Upper lobe of left lung (tissue), 6 donors: ENCODE measurements at regions not wholly inside any gene's neighbourhood (a gene's known extent, or its start where the extent isn't known, plus 50 kb on each side); places are given as distances from the start of the nearest gene placed in this dataset.

Experiments used
- ATAC-seq, 2 donors: fragments of 200-7000 bp; cut with Tn5 transposase; one replicate each; pipeline ENCODE4 v1.9.1; 2022; ENCODE audit warnings: mild to moderate bottlenecking in 2 of 2, moderate library complexity in 2 of 2; ENCODE audit not compliant: low FRiP score in 2 of 2
- DNase-seq, 2 donors: peaks; one replicate each; pipeline ENCODE4 v3.0.0-alpha.2; 2019 to 2020
- H3K27ac ChIP-seq, 4 donors: fragments of 200-600 bp; sonication (generic); one replicate each; pipeline ENCODE4 v1.5.1; 2016 to 2019
- H3K27me3 ChIP-seq, 4 donors: fragments of 200-600 bp; sonication (generic); one replicate each; pipeline ENCODE4 v1.5.1; 2017 to 2019
- H3K36me3 ChIP-seq, 4 donors: fragments of 200-600 bp; sonication (generic); one replicate each; pipeline ENCODE4 v1.5.1; 2016 to 2019
- H3K4me1 ChIP-seq, 4 donors: fragments of 200-600 bp; sonication (generic); one replicate each; pipeline ENCODE4 v1.5.1; 2018 to 2019
- H3K4me3 ChIP-seq, 4 donors: fragments of 200-600 bp; sonication (generic); one replicate each; pipeline ENCODE4 v1.5.1; 2017 to 2019; ENCODE audit warnings: mild to moderate bottlenecking in 2 of 4, moderate library complexity in 1 of 4
- H3K9me3 ChIP-seq, 4 donors: fragments of 200-600 bp; sonication (generic); one replicate each; pipeline ENCODE4 v1.5.1; 2018 to 2019
- EP300 ChIP-seq, 4 donors: sonication (generic); formaldehyde crosslinking; IDR thresholded peaks; one replicate each; pipeline ENCODE4 v1.5.1; 2017; ENCODE audit warnings: antibody characterized with exemption in 4 of 4, control low read depth in 2 of 4
- POLR2A ChIP-seq, 4 donors: fragments of 450-650 bp; IDR thresholded peaks; one replicate each; pipeline ENCODE4 v1.5.1; 2016 to 2017; ENCODE audit warnings: antibody characterized with exemption in 4 of 4, mild to moderate bottlenecking in 2 of 4
- POLR2AphosphoS5 ChIP-seq, 2 donors: sonication (generic); formaldehyde crosslinking; IDR thresholded peaks; one replicate each; pipeline ENCODE4 v1.5.1; 2017; ENCODE audit warnings: antibody characterized with exemption in 2 of 2
- WGBS, 2 donors: methylation state at CpG; one replicate each; pipeline ENCODE4 v1.1.5; 2017 to 2018; 5-methylcytosine and 5-hydroxymethylcytosine counted together
- TF ChIP-seq, protein P1 (sequence below), 6 experiments: fragments of 450-650 bp in 4 of 6; fragments of 200-600 bp in 2 of 6; sonication (generic) in 2 of 6; IDR thresholded peaks; one replicate each; pipeline ENCODE4 v1.5.1; 2016 to 2019; ENCODE audit warnings: antibody characterized with exemption in 6 of 6
- donor health status: DM: no; HTN: no; CAD: no; lungs with moderate emphysema.
- donor health status: DM: no; HTN: yes; CAD: no; lungs with severe emphysema.

DNA sequence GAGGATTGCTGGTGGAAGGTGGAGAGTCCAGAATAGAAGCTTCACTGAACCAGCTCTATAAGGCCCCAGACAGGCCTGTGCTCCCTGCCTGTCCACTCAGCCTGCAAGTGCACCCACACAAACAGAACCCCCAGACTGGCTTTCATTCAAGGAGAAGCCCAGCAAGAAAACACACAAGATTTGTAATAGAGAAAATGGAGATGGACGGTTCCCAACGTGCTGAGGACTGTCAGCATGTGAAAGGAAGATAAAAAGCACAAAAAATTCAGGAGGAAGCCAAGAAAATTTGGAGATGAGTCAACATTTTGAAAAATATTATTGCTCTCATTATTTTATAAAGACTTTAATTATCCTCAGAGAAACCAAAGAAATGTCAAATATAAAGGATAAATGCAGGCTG is 218.2 kb upstream of the SLC10A2 start:
- Histone ChIP-seq H3K27ac (no peak overlapping the region), H3K4me3 (no peak overlapping the region), H3K27me3 (no peaks in the 10 kb centered on the region), H3K4me1 (no peaks in the 10 kb centered on the region), H3K36me3 (no peaks in the 10 kb centered on the region), H3K9me3 (no peaks in the 10 kb centered on the region)
- ATAC-seq (no peak), DNase-seq (no peak)
- TF ChIP-seq, protein P1, sequence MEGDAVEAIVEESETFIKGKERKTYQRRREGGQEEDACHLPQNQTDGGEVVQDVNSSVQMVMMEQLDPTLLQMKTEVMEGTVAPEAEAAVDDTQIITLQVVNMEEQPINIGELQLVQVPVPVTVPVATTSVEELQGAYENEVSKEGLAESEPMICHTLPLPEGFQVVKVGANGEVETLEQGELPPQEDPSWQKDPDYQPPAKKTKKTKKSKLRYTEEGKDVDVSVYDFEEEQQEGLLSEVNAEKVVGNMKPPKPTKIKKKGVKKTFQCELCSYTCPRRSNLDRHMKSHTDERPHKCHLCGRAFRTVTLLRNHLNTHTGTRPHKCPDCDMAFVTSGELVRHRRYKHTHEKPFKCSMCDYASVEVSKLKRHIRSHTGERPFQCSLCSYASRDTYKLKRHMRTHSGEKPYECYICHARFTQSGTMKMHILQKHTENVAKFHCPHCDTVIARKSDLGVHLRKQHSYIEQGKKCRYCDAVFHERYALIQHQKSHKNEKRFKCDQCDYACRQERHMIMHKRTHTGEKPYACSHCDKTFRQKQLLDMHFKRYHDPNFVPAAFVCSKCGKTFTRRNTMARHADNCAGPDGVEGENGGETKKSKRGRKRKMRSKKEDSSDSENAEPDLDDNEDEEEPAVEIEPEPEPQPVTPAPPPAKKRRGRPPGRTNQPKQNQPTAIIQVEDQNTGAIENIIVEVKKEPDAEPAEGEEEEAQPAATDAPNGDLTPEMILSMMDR (IDR thresholded peaks at IDR 0.05), result no peak
- TF ChIP-seq POLR2A (IDR thresholded peaks at IDR 0.05), result no peak
- no peak for TF ChIP-seq EP300 (IDR thresholded peaks at IDR 0.05)
- 59 to 68% methylated on average over 2 of the region's 2 CpGs for WGBS, 2 donors

DNA sequence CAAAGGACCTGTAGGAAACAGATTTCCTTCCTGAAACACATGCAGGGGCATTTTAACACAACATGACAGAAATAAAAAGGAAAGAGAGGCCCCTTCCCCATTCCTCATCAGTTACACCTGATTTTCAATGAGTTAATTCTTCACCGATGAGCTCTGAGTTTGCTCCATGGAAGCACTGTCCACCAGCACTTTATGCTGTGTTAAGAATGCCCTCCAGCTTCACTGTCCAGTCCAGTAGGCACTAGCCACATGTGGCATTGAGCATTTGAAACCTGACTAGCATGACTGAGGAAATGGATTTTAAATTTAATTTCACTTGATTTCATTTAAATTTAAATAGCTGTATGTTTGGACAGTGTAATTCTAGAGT is 217.2 kb upstream of the SLC10A2 start:
- DNase-seq (no peak), ATAC-seq (no peak)
- H3K4me3 ChIP-seq, result no peak overlapping the region
- WGBS, 2 donors, result 10 to 33% methylated on average over 1 of the region's 1 CpG
- H3K9me3 ChIP-seq, result no peaks in the 10 kb centered on the region
- TF ChIP-seq POLR2AphosphoS5 (IDR thresholded peaks at IDR 0.05) (no peak), POLR2A (IDR thresholded peaks at IDR 0.05) (no peak), EP300 (IDR thresholded peaks at IDR 0.05) (no peak)
- TF ChIP-seq, protein P1 (IDR thresholded peaks at IDR 0.05), result no peak
- no peaks in the 10 kb centered on the region for H3K4me1 ChIP-seq
- no peaks in the 10 kb centered on the region for H3K27me3 ChIP-seq
- H3K27ac ChIP-seq, result no peak overlapping the region
- no peaks in the 10 kb centered on the region for H3K36me3 ChIP-seq

DNA sequence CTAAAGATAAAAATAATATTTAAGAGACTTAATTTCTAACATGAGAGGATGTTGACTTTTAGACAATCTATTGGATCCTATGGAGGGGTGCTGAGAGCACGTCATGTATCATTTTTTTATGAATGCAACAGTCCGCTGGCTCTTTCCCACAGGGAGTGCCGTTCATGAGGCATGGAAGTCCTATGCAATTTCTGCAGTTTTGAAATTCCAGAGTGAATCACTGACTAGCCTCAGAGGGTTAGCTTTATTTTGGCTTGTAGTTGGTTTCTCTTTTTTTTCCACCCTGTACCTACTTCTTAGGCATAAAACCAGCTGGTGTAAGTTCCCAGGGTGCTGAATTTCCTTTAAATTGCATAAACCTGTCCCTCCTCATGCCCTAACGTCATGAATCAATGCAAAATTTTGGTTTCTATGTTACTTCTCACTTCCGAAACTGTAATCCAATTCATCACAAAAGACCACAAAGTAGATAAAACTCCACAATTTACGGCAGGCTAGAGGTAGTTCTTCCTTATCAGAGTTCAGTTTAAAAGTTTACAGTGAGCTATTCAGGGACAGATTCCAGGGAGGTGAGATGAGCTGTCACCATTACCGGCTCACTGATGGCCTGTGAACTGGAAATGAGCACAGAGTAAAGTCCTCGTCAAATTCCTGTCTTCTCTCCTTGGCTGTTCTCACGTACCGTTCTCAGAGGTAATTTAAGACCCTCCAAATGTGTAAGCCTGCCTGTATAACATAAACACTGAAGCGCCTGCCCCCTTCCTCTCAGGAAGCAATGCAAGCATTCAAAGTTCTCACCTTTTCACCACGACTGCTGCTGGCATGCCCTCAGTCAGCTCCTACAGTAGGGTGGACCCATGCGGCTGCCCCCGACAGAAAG is 216.6 kb upstream of the SLC10A2 start:
- TF ChIP-seq POLR2AphosphoS5 (IDR thresholded peaks at IDR 0.05), result no peak
- Histone ChIP-seq H3K9me3 (no peaks in the 10 kb centered on the region), H3K27me3 (no peaks in the 10 kb centered on the region), H3K4me3 (no peak overlapping the region), H3K27ac (no peak overlapping the region), H3K36me3 (no peaks in the 10 kb centered on the region), H3K4me1 (no peaks in the 10 kb centered on the region)
- DNase-seq, result no peak
- peak in 1 of 2 donors; percentile 63 for ATAC-seq
- WGBS, 2 donors, result 33 to 46% methylated on average over 14 of the region's 14 CpGs

DNA sequence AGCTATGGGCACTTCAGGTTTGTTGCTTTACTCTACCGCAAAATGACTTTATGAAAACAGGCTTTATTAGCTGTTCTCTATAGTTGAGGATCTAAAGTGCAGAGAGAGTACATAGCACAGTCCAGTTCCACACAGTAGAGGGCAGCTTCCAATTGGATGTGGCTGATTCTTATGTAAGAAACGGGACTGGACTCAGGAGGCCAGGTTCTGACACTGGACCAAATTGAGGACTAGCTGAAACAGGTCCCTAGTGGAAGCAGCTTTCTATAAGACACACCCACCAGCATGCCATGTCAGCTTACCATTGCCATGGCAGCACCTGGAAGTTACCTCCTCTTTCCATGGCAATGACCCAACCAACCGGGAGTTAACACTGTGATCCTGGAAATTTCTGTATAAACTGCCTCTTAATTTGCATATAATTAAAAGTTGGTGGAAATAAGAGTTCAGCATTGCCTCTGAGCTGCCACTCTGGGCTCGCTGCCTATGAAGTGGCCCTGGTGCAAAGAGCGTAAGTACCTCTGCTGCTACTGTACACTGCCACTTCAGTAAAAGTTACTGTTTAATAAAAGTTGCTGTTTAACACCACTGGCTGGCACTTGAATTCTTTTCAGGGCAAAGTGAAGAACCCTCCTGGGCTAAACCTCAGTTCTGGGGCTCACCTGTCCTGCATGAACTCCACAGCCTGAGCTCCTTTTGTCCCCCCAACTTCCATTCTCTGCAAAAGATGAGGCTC is 211.9 kb upstream of the SLC10A2 start:
- WGBS, 2 donors, result 48 to 55% methylated on average over 5 of the region's 5 CpGs
- no peak for TF ChIP-seq EP300 (IDR thresholded peaks at IDR 0.05)
- TF ChIP-seq, protein P1 (IDR thresholded peaks at IDR 0.05), result no peak
- Histone ChIP-seq H3K9me3 (no peaks in the 10 kb centered on the region), H3K4me1 (no peaks in the 10 kb centered on the region), H3K27me3 (no peaks in the 10 kb centered on the region), H3K36me3 (no peaks in the 10 kb centered on the region), H3K27ac (no peak overlapping the region), H3K4me3 (no peak overlapping the region)
- no peak for DNase-seq
- peak in 1 of 2 donors; percentile 42 for ATAC-seq

DNA sequence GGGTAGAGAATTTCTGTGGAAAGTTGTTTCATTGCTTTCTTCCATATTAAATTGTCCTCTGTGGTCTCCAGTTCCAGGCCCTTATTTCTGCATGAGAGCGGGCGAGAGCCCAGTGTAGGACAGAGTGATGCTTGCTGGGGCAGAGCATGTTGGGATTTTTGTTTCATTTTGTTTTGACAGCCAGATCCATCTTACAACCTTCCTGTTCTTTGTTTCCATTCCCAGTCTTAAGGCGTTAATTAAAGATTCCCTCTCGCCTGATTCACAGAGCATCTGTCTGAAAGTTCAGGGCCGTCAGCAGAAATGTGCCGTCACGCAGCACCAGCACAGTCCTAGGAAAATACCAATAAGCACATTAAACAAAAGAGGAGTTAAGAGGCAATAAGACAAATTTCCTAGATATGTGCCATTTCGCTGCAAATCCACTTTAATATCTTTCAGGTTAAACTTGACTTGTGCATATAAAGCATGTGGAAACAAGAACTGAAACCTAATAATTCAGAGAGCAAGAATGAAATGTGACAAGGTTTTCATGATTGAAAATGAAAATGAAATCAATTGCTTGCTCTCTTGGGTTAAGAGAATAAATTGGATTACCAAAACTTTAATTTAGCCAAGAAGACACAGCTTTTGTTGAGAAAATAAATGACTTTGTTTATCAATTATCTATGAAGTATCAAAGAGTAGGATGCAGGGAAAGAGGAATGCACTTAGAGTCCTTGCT is 210.7 kb upstream of the SLC10A2 start:
- no peaks in the 10 kb centered on the region for H3K4me1 ChIP-seq
- ATAC-seq, result no peak
- DNase-seq, result no peak
- no peak overlapping the region for H3K27ac ChIP-seq
- no peaks in the 10 kb centered on the region for H3K36me3 ChIP-seq
- H3K9me3 ChIP-seq, result no peaks in the 10 kb centered on the region
- no peak for TF ChIP-seq EP300 (IDR thresholded peaks at IDR 0.05)
- no peak for TF ChIP-seq POLR2AphosphoS5 (IDR thresholded peaks at IDR 0.05)
- TF ChIP-seq, protein P1 (IDR thresholded peaks at IDR 0.05), result no peak
- TF ChIP-seq POLR2A (IDR thresholded peaks at IDR 0.05), result no peak
- 65 to 78% methylated on average over 8 of the region's 8 CpGs for WGBS, 2 donors
- H3K27me3 ChIP-seq, result no peaks in the 10 kb centered on the region
- H3K4me3 ChIP-seq, result no peak overlapping the region
